Neural progenitor cell (in vitro differentiated cells): ENCODE measurements at regions not wholly inside any gene's neighbourhood (a gene's known extent, or its start where the extent isn't known, plus 50 kb on each side); places are given as distances from the start of the nearest gene placed in this dataset.
A peak's percentile ranks its signal among the peaks of the same experiment; 100 is the strongest.

Source experiments
- DNase-seq: peaks from one replicate; pipeline ENCODE4 v3.0.0-alpha.2; 2016; ENCODE audit warnings: low spot score
- H2AFZ ChIP-seq: fragments of 200-600 bp; sonication (generic); replicated peaks from 2 replicates; pipeline ENCODE4 v1.6.1; 2016; ENCODE audit warnings: antibody characterized with exemption
- H3F3A ChIP-seq: fragments of 200-600 bp; sonication (generic); 2 replicates; pipeline ENCODE4 v1.6.1; 2016; ENCODE audit warnings: antibody characterized with exemption, low read depth
- H3K27ac ChIP-seq: fragments of 200-600 bp; sonication (generic); 2 replicates; pipeline ENCODE4 v1.5.1; 2016; ENCODE audit warnings: mild to moderate bottlenecking
- H3K27me3 ChIP-seq: fragments of 200-600 bp; sonication (generic); 2 replicates; pipeline ENCODE4 v1.6.1; 2016; ENCODE audit warnings: mild to moderate bottlenecking, moderate library complexity
- H3K36me3 ChIP-seq: fragments of 200-600 bp; sonication (generic); 2 replicates; pipeline ENCODE4 v1.5.1; 2016
- H3K4me1 ChIP-seq: fragments of 200-600 bp; sonication (generic); 2 replicates; pipeline ENCODE4 v1.6.1; 2016; ENCODE audit warnings: mixed run types
- H3K4me2 ChIP-seq: fragments of 200-600 bp; sonication (generic); 2 replicates; pipeline ENCODE4 v1.6.1; 2016
- H3K4me3 ChIP-seq: fragments of 200-600 bp; sonication (generic); 2 replicates; pipeline ENCODE4 v1.5.1; 2016
- H3K79me2 ChIP-seq: fragments of 200-600 bp; sonication (generic); 2 replicates; pipeline ENCODE4 v1.6.1; 2016; ENCODE audit warnings: low read depth
- H3K9ac ChIP-seq: fragments of 200-600 bp; sonication (generic); 2 replicates; pipeline ENCODE4 v1.6.1; 2016
- H3K9me3 ChIP-seq: fragments of 200-600 bp; sonication (generic); 2 replicates; pipeline ENCODE4 v1.5.1; 2016; ENCODE audit warnings: low read depth
- H4K20me1 ChIP-seq: fragments of 200-600 bp; sonication (generic); 2 replicates; pipeline ENCODE4 v1.6.1; 2016; ENCODE audit warnings: low read depth
- H3K27ac Mint-ChIP-seq: 3 replicates; pipeline ENCODE4 v1.8.0; 2021; ENCODE audit warnings: mixed read lengths
- H3K27me3 Mint-ChIP-seq: 2 replicates; pipeline ENCODE4 v1.8.0; 2022; ENCODE audit warnings: low read depth, mild to moderate bottlenecking, inconsistent platforms, moderate library complexity, mixed read lengths; ENCODE audit not compliant: insufficient read depth
- H3K36me3 Mint-ChIP-seq: 3 replicates; pipeline ENCODE4 v1.8.0; 2021; ENCODE audit warnings: mixed read lengths
- H3K4me1 Mint-ChIP-seq: 3 replicates; pipeline ENCODE4 v1.8.0; 2021; ENCODE audit warnings: mixed read lengths
- H3K4me3 Mint-ChIP-seq: 3 replicates; pipeline ENCODE4 v1.8.0; 2021; ENCODE audit warnings: mild to moderate bottlenecking, moderate library complexity, mixed read lengths
- H3K9me3 Mint-ChIP-seq: 3 replicates; pipeline ENCODE4 v1.8.0; 2020; ENCODE audit warnings: mixed read lengths
- EZH2 ChIP-seq: fragments of 200-600 bp; sonication (generic); IDR thresholded peaks from 2 replicates; pipeline ENCODE4 v1.6.1; 2017; ENCODE audit warnings: antibody characterized with exemption, mild to moderate bottlenecking, moderate library complexity
- EZH2phosphoT487 ChIP-seq: fragments of 200-600 bp; sonication (generic); IDR thresholded peaks from 2 replicates; pipeline ENCODE4 v1.6.1; 2017; ENCODE audit warnings: antibody characterized with exemption
- TF ChIP-seq, protein P1 (sequence below): fragments of 200-600 bp; sonication (generic); IDR thresholded peaks from 2 replicates; pipeline ENCODE4 v1.5.1; 2017; ENCODE audit warnings: antibody characterized with exemption, mild to moderate bottlenecking

DNA sequence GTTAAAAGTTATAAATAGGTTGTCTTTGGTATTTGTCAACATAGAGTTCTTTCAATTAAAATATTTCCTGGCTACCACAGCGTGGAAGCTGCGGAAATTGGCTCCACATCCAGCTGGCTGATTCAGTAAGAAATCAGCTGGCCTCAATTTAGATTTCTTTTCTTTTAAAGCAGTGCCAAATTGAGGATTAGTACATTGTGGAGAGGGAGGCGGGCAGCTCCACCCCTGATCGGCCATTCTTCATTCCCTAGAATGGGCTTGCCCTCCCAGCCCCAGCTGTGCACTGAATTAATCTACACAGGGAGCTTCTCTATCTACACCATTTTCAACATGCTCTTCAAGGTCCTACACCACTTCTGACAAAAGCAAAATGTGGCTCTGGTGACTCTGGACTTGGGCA, 624.8 kb downstream of the DACH1 start:
- Histone ChIP-seq H3K9me3 (no peaks in the 10 kb centered on the region), H3K4me3 (no peak overlapping the region), H3F3A (peaks cover 16% of the 10 kb centered on the region), H3K9ac (no peak overlapping the region), H3K27ac (peak overlapping the region; percentile 74), H3K4me1 (peaks cover 42% of the 10 kb centered on the region), H3K27me3 (no peaks in the 10 kb centered on the region), H4K20me1 (no peaks in the 10 kb centered on the region), H2AFZ (no peak overlapping the region), H3K79me2 (no peaks in the 10 kb centered on the region), H3K4me2 (peak overlapping the region; percentile 56), H3K36me3 (no peaks in the 10 kb centered on the region)
- Mint-ChIP-seq H3K27ac (peak overlapping the region; percentile 93), H3K4me1 (peaks cover 25% of the 10 kb centered on the region), H3K36me3 (no peaks in the 10 kb centered on the region), H3K9me3 (no peaks in the 10 kb centered on the region), H3K27me3 (peaks cover 6% of the 10 kb centered on the region), H3K4me3 (no peak overlapping the region)
- peak; percentile 85 for DNase-seq
- TF ChIP-seq, protein P1, sequence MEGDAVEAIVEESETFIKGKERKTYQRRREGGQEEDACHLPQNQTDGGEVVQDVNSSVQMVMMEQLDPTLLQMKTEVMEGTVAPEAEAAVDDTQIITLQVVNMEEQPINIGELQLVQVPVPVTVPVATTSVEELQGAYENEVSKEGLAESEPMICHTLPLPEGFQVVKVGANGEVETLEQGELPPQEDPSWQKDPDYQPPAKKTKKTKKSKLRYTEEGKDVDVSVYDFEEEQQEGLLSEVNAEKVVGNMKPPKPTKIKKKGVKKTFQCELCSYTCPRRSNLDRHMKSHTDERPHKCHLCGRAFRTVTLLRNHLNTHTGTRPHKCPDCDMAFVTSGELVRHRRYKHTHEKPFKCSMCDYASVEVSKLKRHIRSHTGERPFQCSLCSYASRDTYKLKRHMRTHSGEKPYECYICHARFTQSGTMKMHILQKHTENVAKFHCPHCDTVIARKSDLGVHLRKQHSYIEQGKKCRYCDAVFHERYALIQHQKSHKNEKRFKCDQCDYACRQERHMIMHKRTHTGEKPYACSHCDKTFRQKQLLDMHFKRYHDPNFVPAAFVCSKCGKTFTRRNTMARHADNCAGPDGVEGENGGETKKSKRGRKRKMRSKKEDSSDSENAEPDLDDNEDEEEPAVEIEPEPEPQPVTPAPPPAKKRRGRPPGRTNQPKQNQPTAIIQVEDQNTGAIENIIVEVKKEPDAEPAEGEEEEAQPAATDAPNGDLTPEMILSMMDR = no peak
- TF ChIP-seq EZH2 (no peak), EZH2phosphoT487 (no peak)

DNA sequence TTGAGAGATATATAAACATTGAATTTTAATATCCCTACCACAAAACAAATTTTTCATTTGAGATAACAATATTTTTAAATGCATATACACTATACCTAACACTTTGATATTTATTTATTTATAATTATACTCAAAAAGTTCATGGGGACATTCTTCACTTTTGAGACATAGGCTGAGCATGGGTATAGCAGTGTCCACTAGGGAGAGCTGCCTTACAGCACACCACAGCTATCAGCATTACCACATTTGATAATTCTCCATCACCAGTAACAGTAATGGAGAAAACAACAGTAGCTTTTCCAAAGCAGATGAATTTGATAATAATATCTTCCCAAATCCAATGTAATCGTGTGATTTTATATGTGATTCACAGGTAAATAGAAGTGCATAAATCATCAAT, 626.1 kb downstream of the DACH1 start:
- TF ChIP-seq EZH2 (no peak), EZH2phosphoT487 (no peak)
- TF ChIP-seq, protein P1 = peak; percentile 68
- H3K4me3 Mint-ChIP-seq = no peak overlapping the region
- Histone ChIP-seq H3K9me3 (no peaks in the 10 kb centered on the region), H3K4me3 (no peak overlapping the region), H2AFZ (no peak overlapping the region), H3K27me3 (no peaks in the 10 kb centered on the region), H4K20me1 (no peaks in the 10 kb centered on the region), H3K4me2 (peak overlapping the region; percentile 56), H3K27ac (no peak overlapping the region), H3K4me1 (peaks cover 45% of the 10 kb centered on the region), H3K36me3 (no peaks in the 10 kb centered on the region), H3F3A (peaks cover 16% of the 10 kb centered on the region), H3K9ac (no peak overlapping the region), H3K79me2 (no peaks in the 10 kb centered on the region)
- H3K9me3 Mint-ChIP-seq = no peaks in the 10 kb centered on the region
- H3K4me1 Mint-ChIP-seq = peaks cover 25% of the 10 kb centered on the region
- peak; percentile 41 for DNase-seq
- H3K27ac Mint-ChIP-seq = no peak overlapping the region
- H3K27me3 Mint-ChIP-seq = peaks cover 6% of the 10 kb centered on the region
- H3K36me3 Mint-ChIP-seq = no peaks in the 10 kb centered on the region

DNA sequence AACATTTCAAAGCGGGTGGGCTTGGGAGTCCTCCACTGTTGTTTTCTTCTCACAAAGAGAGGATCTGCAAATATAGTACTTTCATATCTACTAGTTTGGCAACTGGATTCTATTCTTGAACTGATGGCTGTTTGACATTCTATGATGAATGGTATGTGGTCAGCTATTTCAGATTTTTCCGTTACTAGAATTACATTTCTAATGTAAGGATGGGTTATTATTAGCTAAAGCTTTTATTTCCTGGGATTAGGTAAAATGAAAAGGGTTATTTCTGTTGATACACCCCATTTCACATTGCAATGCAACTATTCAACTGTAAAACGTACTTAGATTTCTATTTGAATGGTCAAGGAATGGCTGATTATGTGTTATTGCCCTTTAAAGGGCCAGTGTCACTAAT, 629.7 kb downstream of the DACH1 start:
- Histone ChIP-seq H3K4me2 (no peak overlapping the region), H3K9me3 (no peaks in the 10 kb centered on the region), H3K9ac (no peak overlapping the region), H3K27me3 (no peaks in the 10 kb centered on the region), H3K4me3 (no peak overlapping the region), H4K20me1 (no peaks in the 10 kb centered on the region), H3K36me3 (no peaks in the 10 kb centered on the region), H2AFZ (no peak overlapping the region), H3K4me1 (peaks cover 35% of the 10 kb centered on the region), H3K27ac (no peak overlapping the region), H3K79me2 (no peaks in the 10 kb centered on the region), H3F3A (peaks cover 9% of the 10 kb centered on the region)
- H3K9me3 Mint-ChIP-seq = peaks cover 4% of the 10 kb centered on the region
- no peak overlapping the region for H3K4me3 Mint-ChIP-seq
- H3K4me1 Mint-ChIP-seq = peaks cover 17% of the 10 kb centered on the region
- H3K36me3 Mint-ChIP-seq = peaks cover 2% of the 10 kb centered on the region
- no peak for DNase-seq
- H3K27me3 Mint-ChIP-seq = peaks cover 3% of the 10 kb centered on the region
- H3K27ac Mint-ChIP-seq = no peak overlapping the region
- TF ChIP-seq EZH2phosphoT487 = no peak
- TF ChIP-seq EZH2 = no peak
- TF ChIP-seq, protein P1 = no peak
